Left lung (tissue), 4 donors: ENCODE measurements at regions not wholly inside any gene's neighbourhood (a gene's known extent, or its start where the extent isn't known, plus 50 kb on each side); places are given as distances from the start of the nearest gene placed in this dataset.
A peak's percentile ranks its signal among the peaks of the same experiment; 100 is the strongest.

Experiments used
- ATAC-seq: fragments of 200-7000 bp; cut with Tn5 transposase; one replicate; pipeline ENCODE4 v1.9.1; 2020; ENCODE audit warnings: moderate library complexity
- DNase-seq, 4 donors: peaks; one replicate each; pipeline ENCODE4 v3.0.0-alpha.2; 2013 to 2020
- H3K27ac ChIP-seq, 2 donors: fragments of 200-600 bp; sonication (generic) in 1 of 2; one replicate each; pipeline versions ENCODE4 v1.5.0 to v1.8.0; 2020 to 2021
- H3K27me3 ChIP-seq, 2 donors: fragments of 200-600 bp; sonication (generic) in 1 of 2; one replicate each; pipeline versions ENCODE4 v1.5.0 to v1.8.0; 2020 to 2021
- H3K36me3 ChIP-seq, 2 donors: fragments of 200-600 bp; sonication (generic) in 1 of 2; one replicate each; pipeline versions ENCODE4 v1.5.0 to v1.8.0; 2020 to 2021
- H3K4me1 ChIP-seq, 2 donors: fragments of 200-600 bp; one replicate each; pipeline ENCODE4 v1.8.0; 2021
- H3K4me3 ChIP-seq, 2 donors: fragments of 200-600 bp; sonication (generic) in 1 of 2; one replicate each; pipeline versions ENCODE4 v1.5.0 to v1.8.0; 2020 to 2021; ENCODE audit warnings: mild to moderate bottlenecking in 1 of 2
- H3K9me3 ChIP-seq, 2 donors: fragments of 200-600 bp; sonication (generic) in 1 of 2; one replicate each; pipeline versions ENCODE4 v1.5.0 to v1.8.0; 2020 to 2021
- intact Hi-C, 2 donors: fragments of 100-400 bp; cut with DNase I; formaldehyde crosslinking; loops; one replicate each; pipeline versions ENCODE4 v1.11.2 to v1.14.2; 2022
- TF ChIP-seq, protein P1 (sequence below), 2 donors: fragments of 200-600 bp; sonication (generic) in 1 of 2; IDR thresholded peaks; one replicate each; pipeline versions ENCODE4 v1.5.0 to v1.8.0; 2021; ENCODE audit warnings: antibody characterized with exemption in 2 of 2
- donor health status: DM: no; HTN: yes; CAD: no.
- donor health status: DM: no; HTN: no; CAD: no.

DNA sequence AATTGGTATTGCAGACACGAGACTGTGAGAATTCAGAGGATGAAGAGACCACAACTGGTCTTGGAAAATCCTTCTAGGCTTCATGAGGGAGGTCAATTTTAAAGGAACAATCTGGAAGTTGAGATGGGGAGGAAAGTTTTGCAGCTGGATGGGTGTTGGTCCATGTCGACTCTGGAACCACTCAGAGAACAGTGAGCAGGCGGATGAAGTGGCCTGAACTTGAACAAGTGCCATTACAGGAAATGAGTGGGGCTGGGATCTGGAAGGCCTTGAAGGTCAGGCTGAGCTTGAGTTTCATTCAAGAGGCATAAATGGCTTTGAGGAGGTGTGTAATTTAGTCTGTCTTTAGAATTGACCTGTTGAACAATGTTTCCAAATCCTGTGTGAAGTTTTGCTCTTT is 140.9 kb downstream of the GALC start:
- no peaks in the 10 kb centered on the region for H3K9me3 ChIP-seq
- TF ChIP-seq, protein P1, sequence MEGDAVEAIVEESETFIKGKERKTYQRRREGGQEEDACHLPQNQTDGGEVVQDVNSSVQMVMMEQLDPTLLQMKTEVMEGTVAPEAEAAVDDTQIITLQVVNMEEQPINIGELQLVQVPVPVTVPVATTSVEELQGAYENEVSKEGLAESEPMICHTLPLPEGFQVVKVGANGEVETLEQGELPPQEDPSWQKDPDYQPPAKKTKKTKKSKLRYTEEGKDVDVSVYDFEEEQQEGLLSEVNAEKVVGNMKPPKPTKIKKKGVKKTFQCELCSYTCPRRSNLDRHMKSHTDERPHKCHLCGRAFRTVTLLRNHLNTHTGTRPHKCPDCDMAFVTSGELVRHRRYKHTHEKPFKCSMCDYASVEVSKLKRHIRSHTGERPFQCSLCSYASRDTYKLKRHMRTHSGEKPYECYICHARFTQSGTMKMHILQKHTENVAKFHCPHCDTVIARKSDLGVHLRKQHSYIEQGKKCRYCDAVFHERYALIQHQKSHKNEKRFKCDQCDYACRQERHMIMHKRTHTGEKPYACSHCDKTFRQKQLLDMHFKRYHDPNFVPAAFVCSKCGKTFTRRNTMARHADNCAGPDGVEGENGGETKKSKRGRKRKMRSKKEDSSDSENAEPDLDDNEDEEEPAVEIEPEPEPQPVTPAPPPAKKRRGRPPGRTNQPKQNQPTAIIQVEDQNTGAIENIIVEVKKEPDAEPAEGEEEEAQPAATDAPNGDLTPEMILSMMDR (IDR thresholded peaks at IDR 0.05), result no peak
- H3K4me1 ChIP-seq, result no peaks in the 10 kb centered on the region
- intact Hi-C loops, result no loop called here
- no peak overlapping the region for H3K4me3 ChIP-seq
- no peaks in the 10 kb centered on the region for H3K27me3 ChIP-seq
- no peak overlapping the region for H3K27ac ChIP-seq
- no peaks in the 10 kb centered on the region for H3K36me3 ChIP-seq
- ATAC-seq (peak; percentile 41), DNase-seq (no peak)

DNA sequence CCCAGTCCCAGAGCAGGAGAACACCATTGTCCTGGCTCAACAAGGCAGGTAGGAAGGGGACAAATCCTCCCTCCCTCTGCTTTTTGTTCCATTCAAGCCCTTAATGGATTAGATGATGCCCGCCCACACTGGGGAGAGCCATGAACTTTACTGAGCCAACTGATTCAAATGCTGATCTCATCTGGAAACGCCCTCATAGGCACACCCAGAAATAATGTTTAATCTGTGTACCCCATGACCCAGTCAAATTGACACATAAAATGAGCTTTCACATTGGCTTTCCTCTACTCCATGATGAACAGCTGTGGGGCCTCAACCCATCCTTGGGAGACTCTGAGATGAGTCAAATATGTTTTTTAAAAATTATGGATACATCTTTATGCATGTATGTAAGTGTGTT is 141.8 kb downstream of the GALC start:
- Histone ChIP-seq H3K4me3 (no peak overlapping the region), H3K27ac (no peak overlapping the region), H3K9me3 (no peaks in the 10 kb centered on the region), H3K36me3 (no peaks in the 10 kb centered on the region), H3K27me3 (no peaks in the 10 kb centered on the region), H3K4me1 (no peaks in the 10 kb centered on the region)
- no peak for ATAC-seq
- no peak for DNase-seq
- TF ChIP-seq, protein P1 (IDR thresholded peaks at IDR 0.05), result no peak
- intact Hi-C loops, result no loop called here

DNA sequence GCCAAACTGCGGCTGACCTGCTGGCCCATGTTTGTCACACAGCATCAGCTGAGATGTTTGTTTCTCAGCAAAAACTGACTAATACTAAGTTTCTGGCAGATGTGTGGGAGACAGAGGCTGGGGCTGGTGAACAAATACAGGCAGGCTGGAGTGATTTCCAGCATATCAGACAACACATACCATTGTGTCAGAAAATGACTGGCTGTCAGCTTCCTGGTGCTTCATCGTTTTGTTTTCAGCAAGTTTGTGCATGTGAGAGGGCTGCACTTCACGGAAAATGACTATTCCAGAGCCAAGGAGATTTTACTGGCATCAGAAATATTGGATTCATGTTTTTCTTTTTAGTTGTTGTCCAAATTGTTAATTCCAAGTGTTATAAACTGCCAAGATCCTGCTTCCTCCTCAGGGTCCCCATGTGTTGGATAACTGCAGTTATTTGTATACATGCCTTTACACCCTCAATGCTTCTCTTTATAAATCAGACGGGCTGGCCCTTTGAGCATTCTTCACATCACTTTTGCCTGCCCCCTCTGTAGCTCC is 145.7 kb downstream of the GALC start:
- no peaks in the 10 kb centered on the region for H3K4me1 ChIP-seq
- intact Hi-C loops, result no loop called here
- ATAC-seq (no peak), DNase-seq (peak in 1 of 4 donors; percentile 4)
- no peak overlapping the region for H3K27ac ChIP-seq
- no peaks in the 10 kb centered on the region for H3K9me3 ChIP-seq
- no peak overlapping the region for H3K4me3 ChIP-seq
- TF ChIP-seq, protein P1 (IDR thresholded peaks at IDR 0.05), result no peak
- H3K36me3 ChIP-seq, result no peaks in the 10 kb centered on the region
- H3K27me3 ChIP-seq, result no peaks in the 10 kb centered on the region

DNA sequence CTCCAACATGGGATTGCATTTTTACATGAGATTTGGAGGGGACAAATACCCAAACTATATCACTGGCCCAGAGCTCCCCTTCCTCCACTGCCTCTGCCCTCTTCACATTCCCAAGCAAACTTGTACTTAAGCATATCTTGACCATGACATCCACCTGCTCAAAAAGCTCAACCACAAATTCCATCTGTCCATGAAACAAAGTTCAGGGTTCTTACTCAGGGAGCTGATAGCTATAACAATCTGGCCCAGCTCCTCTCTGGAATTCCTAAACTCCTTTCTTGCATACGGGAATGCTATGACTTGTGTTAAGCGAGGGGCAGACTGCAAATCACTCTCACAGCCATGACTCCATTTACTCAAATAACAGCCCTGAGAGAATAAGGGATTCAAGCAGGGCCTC is 152.1 kb downstream of the GALC start:
- Histone ChIP-seq H3K4me3 (no peak overlapping the region), H3K9me3 (no peaks in the 10 kb centered on the region), H3K36me3 (no peaks in the 10 kb centered on the region), H3K27me3 (no peaks in the 10 kb centered on the region), H3K27ac (no peak overlapping the region), H3K4me1 (no peaks in the 10 kb centered on the region)
- TF ChIP-seq, protein P1 (IDR thresholded peaks at IDR 0.05), result no peak
- DNase-seq (no peak), ATAC-seq (no peak)
- intact Hi-C loops, result no loop called here

DNA sequence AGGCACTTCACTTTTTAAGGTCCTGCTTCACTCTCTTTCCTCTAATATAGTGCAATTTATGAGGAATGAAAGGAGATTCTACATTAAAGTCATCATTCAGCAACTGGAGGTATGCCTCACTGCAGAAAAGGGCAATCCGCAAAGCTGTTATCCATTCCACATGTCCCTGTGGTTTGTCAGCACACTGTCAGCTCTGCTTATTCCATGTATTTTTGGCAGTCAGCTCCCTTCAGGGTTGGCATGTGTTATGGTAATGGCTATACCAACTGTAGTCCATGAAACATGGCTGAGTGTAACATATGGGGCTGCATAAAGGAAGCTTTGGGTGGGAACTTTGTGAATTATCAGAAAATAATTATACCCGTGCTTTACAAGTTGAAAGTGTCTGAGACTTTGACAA is 154.1 kb downstream of the GALC start:
- no peak for DNase-seq
- no peak overlapping the region for H3K4me3 ChIP-seq
- ATAC-seq, result no peak
- intact Hi-C loops, result no loop called here
- H3K27me3 ChIP-seq, result no peaks in the 10 kb centered on the region
- no peaks in the 10 kb centered on the region for H3K9me3 ChIP-seq
- no peaks in the 10 kb centered on the region for H3K4me1 ChIP-seq
- H3K36me3 ChIP-seq, result no peaks in the 10 kb centered on the region
- no peak overlapping the region for H3K27ac ChIP-seq
- TF ChIP-seq, protein P1 (IDR thresholded peaks at IDR 0.05), result no peak
